GM21423 (cell line): ENCODE measurements at regions not wholly inside any gene's neighbourhood (a gene's known extent, or its start where the extent isn't known, plus 50 kb on each side); places are given as distances from the start of the nearest gene placed in this dataset.
"Not testable (repeated sequence)": the region's sequence is repeated elsewhere in the genome, so short reads cannot be mapped to it uniquely, and the experiment has no call there.

Experiments
- ATAC-seq: cut with Tn5 transposase; IDR thresholded peaks from one replicate; pipeline ENCODE4 v1.9.1; 2021; ENCODE audit warnings: mild to moderate bottlenecking, moderate library complexity; ENCODE audit not compliant: unreplicated experiment

DNA sequence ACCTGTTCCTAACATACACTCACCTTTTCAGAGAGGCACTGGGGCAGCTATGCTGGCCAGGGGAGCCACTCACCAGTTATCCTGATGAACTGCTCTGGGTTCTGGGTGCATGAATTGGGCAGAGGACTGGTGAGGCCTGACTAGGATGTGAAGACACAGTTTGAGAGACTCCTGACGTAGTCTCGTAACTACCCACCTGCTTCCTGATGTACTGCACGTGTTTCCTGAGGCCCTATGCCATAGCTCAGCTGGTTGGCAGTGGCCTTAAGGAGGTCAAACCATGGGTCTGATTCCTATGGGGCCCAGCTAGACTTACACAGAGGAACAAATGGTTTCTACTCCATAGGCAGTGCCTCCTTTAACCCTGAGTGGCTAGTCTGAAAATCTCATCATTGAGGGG is 351.7 kb upstream of the FRG2C start:
- ATAC-seq: not testable (repeated sequence)

DNA sequence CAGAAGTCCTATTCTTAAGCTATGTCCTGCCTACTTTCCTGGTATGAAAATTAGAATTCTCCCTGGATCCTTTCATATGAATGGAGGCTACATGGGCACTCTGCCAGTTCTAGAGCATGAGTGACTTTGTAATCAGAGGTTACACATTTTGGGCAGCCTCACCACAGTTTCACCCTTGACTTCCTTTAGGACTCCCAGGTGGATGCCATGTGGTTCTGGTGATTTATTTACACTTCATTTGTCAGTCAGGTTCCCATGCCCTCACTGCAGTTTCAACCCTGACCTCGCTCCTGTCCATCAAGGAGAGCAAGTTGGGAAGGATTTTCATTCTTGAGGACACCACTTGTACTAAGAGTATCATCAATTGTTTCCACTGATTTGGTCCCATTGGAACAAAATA is 344.4 kb upstream of the FRG2C start:
- ATAC-seq: not testable (repeated sequence)

DNA sequence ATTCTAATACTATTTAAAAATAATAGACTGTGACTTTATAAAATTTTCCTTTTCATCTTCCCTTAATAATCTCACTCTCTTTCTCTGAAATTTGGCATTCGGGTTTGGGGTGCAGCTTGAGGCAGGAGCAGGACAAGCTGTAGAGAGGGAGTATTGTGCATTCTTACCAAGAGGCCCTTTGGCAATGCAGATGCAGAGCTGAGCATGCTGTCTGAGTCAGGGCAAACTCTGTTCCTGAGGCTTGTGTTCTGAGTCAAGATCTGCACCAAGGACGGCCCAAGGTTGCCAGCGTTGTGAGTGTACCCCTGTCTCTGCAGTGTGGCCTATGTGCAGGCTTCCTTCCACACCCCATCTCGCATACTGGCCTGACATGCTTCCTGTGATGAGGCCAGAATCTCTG is 343.8 kb upstream of the FRG2C start:
- ATAC-seq: no peak

DNA sequence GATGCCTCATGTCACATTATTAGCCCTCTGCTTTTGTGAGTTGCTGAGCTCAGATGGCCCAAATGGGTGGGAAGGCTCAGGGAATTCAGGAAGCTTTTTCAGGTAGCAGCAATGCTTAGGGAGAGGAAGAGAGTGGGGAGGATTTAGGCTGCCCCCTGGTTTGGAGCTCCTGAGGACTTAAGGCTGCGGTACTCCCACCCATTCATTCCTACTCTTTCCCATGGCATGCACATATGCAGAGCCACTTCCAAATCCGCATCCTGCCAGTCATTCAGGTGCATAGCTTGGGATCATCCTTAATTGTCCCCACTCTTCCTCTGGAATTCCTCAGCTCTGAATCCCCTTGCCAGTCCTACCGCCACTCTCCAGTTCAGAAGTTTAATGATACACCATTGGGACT is 343.1 kb upstream of the FRG2C start:
- ATAC-seq: no peak

DNA sequence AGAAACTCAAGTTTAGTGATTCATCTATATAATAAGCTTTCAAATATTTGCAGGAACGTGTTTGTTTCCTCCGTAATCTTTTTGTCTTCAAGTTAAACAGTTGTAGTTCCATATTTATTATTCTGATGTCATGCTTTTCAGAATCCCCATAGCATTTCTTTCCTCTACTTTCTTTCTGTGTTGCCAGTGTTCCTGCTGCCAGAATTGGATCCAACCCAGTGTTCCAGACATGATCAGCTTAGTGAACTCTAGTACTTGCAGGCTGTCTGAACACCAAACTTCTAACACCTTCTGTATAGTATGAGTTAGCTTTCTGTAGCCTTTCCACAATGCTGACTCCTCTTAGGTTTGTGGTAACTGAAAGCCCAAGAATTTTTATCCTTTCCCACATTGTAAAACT is 340.2 kb upstream of the FRG2C start:
- ATAC-seq: not testable (repeated sequence)

DNA sequence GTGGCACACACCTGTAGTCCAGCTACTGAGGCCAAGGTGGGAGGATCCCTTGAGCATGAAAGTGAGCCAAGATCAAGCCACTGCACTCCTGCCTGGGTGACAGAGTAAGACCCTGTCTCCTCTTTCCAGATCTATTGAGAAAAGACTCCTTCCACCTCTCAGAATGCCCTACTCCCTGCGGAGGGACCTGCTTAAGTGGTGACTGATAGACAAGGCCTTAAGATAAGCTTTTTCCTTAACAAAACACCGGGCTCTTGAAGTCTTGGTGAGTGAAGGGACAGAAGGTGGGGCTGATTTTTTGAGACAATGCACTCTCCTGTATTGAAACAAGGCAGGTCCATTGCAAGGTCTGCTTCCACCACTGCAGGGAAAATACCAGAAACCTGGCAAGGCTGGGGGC is 338.4 kb upstream of the FRG2C start:
- ATAC-seq: no peak

DNA sequence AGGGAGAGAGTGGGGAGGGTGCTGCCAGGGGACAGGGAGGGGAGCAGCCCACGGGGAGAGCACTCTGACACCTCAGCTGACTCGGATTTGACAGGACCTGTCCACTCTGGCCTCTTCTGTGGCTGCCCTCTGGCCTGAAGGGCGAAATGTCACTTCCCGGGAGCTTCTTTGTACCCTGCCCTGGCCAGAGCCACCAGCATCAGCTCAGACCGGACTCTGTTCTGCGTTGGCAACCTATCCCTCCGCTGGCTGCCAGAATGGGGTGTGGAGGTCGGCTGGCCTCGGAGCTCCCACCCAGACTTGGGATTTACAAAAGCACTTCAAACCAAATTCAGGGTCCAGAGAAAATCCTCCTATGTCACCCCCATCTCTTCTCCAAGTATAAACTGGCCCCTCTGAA is 336.7 kb upstream of the FRG2C start:
- no peak for ATAC-seq

DNA sequence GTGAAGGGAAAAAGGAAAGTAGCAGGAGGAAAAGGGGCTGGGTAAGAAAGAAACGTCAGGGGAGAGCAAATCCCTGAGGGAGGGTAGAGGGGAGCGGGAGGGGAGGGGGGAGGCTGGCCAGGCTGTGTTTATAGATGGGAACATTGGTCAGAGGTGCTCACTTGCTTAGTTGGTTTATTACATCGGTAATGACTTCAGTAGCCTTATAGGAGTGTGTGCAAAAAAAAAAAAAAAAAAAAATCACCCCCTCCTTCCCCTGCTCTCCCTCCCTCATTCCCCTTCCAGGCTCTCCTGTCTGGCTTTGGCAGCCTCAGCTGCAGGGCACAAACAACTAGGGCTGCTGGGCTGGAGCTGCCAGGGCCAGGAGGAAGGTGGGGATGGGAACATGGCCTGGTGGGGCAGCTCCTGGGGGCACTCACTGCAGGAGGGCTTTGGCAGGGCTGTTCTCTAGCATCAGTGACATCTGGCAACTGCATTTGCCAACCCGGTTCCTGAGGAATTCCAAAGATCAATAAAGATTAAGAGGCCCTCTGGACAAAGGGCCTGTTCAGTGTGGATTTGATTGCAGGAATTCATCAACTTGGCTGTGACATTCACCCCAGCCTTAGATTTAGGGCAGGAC is 334.5 kb upstream of the FRG2C start:
- ATAC-seq: no peak

DNA sequence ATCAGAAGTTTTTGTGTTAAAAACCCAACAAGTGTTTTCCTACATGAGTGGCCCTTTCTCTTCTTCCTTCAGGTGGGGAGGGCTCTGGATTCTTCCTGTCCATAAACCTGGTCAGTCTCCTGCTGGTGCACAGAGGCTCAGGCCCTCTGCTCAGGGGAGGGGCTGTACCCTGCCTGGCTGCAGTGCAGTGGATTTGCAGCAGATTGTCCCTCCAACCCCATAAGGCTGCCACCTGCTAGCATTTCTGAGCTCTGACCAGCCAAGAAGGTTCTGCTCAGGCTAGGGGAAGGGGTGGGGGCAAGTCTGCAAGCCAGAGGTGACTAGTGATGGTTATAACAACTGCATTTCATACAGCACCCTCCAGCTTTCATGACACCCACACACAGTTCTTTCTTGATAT is 333.7 kb upstream of the FRG2C start:
- ATAC-seq: not testable (repeated sequence)

DNA sequence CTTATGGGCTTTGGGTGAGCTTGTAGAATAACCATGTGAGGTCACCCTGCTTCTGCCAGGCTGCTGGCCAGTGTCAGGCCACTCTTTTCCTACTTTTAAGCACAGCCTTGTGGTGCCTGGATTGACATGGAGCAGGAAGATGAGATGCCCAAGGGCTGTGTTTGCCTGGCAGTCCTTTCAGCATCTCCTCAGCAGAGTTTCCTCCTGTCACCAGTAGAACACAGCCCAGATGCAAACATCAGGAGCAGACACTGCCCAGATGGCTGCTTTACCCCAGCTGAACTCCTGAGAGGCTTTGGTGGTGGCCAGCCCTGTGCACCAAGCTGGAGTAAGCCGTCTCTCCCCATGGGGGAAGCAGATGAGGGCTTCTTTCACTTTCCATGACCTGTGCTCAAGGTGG is 332.0 kb upstream of the FRG2C start:
- not testable (repeated sequence) for ATAC-seq

DNA sequence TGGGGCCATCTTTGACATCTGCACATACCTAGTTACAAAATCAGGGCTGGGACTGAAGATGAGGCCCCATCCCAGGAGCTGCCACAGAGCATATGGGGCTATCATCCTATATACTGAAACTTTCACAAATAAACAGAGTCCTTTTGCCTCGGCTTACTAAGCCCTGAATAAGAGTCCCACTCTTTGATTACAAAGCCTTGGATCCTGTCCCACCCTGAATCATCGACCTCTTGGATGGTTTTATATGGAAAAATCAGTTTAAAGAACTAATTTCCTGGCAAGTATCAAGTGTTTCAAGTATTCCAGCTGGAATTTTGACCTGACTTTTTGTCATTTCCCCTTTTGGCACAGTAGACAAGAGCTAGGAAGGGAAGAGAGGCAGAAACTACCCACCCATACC is 331.3 kb upstream of the FRG2C start:
- no peak for ATAC-seq

DNA sequence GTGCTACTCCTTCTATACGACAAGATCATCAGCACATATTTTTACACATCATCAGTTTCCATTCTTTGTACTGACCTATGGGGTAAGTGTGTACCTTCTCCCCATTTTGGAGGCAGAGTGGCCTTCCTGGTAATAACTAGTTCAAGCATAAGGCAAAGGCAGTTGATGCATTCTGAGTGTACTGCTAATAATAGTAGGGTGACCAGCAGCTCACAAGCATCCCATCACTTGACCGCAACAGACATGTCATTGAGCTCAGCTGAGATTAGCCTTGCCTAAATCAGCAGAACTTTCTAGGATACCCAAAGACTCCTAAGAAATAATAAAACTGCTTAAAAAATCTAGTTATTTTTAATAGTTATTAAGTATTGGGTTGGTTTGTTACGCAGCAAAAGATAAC is 329.8 kb upstream of the FRG2C start:
- no peak for ATAC-seq

DNA sequence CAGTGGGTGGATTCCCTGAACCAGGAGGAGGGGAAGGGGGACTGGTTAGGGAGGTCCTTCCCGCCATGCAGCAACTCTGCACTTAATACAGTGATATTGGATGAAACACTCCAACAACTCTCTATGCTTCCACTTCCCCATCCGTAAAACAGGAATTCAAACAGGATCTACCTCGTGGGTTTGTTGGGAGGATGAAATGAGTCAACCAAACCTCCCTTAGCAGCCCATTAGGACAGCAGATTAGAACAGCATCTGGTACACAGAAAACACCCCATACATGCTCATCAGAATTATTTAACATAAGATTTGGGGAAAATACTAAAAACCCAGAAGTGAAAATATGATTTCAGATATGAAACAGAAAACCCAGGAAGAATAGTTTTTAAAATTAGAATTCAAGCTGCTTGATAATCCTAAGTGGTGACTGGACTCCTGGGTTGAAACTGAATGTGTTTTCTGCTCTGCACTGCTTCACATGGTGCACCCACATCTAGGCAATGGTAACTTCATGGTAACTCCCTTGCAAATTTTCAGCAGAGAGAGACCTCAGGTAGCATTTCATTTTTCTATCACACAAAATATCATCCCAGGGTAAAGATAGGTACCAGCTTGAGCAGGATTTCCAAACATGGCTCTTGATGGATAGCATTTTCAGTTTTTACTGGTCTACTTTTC is 326.8 kb upstream of the FRG2C start:
- ATAC-seq: no peak

DNA sequence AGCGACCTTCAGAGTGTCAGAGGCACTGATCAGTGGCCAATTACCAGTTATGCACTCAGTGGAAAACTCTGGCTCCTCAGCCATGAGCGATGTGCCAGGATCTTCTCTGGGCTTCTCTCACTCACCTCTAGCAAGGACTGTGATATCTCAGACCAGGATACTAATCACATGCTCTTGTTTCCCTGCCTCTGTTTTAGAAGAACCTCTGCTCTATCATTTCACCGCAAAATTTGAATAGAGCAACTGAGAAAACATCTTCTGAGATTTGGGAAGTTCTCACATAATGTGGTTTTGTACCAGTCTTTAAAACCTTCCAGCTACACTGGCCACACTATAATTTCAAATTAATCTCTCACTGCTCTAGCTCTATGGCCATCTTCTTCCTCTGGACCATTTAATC is 325.8 kb upstream of the FRG2C start:
- ATAC-seq: no peak

DNA sequence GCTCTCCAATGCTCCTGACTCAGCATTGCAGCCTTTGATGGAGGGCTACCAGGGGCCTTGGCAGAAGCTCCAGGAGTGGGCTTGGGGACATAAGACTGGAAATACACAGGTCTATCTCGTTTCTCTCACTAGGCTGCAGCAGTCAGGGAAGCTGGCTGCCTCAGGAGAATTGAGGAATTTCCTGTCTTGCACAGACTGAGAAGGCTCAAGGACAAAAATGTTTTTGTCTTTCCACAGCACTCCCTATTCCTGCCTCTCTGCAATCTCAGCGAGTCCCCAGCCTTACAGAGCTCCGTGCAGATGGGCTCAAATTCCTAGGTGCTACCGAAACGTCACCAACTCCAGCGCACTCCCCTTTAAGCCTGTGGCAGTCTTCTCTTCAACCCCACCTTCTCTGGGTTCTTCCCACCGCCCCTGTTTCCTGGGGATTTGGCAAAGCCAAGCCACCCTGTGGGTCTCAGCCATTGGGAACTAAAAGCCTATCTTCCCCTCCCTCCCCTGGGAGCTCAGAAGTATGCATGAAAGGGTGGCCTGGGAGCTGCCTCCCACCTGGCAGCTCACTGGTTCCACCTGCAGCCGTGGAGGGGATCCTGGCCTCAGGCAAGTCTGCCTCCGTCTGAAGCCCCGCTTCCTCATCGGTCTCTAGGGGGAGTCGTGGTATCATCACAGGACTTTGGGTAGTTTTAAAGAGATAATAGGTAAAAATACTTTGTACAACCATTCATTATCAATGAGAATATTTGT is 322.6 kb upstream of the FRG2C start:
- ATAC-seq: no peak

DNA sequence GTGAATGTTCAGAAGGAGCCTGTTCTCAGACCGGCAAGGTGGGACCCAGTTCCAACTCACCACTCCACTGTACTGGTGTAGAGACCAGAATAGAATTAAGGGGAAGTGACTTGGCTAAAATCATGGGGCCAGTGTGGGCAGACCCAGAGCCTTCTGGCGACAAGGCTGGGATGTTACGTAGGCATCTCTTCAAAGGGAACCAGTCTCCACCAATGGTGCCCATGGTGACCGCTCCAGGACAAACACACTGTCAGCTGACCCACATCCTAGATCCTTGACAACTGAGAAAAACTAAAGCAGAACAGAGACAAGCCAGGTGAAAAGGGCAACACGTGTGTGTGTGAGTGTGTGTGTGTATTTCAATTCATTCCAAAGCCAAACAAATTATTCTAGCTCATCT is 321.7 kb upstream of the FRG2C start:
- ATAC-seq: no peak

DNA sequence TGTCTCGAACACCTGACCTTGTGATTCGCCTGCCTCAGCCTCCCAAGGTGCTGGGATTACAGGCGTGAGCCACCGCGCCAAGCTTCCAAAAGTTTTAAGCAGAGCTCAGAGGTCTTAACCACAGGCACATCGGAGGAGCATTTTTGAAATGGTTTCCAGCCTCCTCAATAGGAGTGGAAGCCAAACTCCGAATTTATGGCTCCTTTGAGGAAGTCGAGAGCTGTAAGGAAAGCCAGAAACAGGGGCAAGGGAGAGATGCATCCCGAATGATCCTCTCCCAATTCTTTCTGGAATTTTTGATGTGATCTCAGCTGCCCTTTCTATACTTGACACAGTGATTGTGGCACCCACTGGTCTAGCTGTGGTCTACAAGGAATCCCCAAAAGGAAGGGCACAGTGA is 313.6 kb upstream of the FRG2C start:
- not testable (repeated sequence) for ATAC-seq

DNA sequence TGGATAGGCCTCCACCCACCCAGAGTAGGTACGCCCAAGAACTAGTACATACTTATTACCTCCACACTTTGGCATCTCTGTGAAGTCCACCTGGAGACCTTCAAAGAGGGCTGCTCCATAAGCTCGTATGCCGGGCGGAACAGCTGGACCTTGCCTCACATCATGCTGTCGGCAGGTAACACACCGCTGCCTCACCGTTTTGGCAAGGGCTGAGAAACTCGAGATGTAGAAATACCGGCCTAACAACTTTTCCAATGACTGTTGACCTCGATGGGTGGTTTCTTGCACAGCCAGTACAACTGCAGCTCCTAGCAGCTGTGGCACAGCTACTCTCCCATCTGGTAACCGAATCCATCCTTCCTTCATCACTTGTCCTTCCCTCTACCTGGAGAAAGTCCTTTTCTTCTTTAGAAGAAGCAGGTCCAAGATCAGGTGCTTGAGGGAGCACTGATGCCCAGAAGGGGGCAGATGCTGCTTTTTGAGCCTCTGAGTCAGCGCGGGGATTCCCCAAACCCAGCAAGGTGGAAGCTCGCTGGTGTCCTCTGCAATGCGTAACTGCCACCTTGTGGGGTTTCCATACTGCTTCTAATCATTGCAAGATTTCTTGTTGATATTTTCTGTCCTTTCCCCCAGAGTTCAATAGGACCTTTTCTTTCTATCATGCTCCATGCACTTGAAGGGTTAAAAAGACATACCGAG is 301.9 kb upstream of the FRG2C start:
- ATAC-seq: not testable (repeated sequence)

DNA sequence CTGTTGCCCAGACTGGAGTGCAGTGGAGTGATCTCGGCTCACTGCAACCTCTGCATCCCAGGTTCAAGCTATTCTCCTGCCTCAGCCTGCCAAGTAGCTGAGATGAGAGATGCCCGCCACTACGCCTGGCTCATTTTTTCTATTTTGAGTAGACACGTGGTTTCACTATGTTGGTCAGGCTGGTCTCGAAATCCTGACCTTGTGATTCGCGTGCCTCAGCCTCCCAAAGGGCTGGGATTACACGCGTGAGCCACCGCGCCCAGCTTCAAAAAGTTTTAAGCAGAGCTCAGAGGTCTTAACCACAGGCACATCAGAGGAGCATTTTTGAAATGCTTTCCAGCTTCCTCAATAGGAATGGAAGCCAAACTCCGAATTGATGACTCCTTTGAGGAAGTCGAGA is 291.2 kb upstream of the FRG2C start:
- not testable (repeated sequence) for ATAC-seq

DNA sequence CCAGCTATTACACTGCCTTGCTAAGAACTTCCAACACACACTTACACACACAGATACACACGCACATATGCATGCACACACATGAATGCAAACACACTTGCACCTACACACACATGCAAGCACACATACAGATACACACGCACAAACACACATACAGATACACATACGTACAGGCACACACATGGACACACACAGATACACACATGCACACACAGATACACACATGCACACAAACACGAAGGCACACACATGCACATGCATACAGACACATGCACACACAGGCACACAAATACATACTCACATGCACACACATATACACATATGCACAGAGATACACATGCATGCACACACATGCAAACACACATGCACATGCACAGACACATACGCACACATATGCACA is 284.3 kb upstream of the FRG2C start:
- ATAC-seq: not testable (repeated sequence)

DNA sequence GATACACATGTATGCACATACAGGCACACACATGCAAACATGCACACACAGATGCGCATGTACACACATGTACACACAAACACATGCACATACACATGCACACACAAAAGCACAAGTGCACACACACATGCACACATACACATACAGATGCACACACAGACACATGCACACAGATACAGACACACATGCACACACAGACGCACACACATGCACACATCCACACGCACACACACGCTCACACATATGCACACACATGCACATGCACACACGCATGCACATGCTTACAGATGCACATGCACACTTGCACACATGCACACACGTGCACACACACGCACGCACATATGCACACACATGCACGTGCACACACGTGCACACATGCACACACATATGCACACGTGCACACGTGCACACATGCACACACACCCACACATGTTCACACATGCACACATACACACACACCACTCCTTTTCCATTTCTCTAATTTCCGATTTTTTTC is 283.8 kb upstream of the FRG2C start:
- no peak for ATAC-seq
